ENCODE measurements at regions not wholly inside any gene's neighbourhood (a gene's known extent, or its start where the extent isn't known, plus 50 kb on each side); places are given as distances from the start of the nearest gene placed in this dataset.

DNA sequence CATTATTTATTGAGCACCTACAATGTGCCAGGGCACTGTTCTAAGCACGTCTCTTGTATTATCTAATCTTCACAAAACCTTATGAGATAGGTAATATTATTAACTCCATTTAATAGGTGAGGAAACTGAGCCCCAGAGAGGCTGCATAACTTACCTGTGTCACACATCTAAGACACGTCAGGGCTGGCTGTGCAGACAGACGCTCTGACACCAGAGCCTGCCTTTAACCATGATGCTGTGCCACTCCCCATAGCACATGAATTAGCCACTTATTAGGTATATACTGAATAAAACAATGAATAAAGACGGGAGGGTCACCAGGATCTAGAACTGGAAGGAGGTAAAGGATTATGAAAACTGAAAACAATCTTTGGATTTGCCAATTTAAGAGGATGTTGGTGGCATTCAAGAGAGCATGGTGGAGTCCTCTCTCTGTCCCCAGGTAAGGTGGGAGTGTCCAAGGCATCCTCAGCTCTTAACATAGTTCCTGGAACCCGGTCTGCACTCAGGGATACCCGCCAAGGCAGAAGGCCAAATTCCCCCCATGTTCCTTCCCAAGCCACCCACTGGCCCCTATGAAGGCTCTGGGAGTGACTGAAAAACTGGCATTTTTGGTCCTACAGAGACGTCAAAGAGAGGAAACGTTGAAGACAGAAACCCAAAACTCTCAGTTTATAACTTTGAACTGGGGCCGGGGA is 479.7 kb downstream of the FOXO1 start:
- TF ChIP-seq CTCF (conservative IDR thresholded peaks at IDR 0.05; ENCODE audit: low read depth in 2 of 2) (no peak), EZH2 (IDR thresholded peaks at IDR 0.05; ENCODE audit: low read depth, unreplicated experiment) (no peak), POLR2AphosphoS5 (IDR thresholded peaks at IDR 0.05; ENCODE audit: low read depth) (no peak), NANOG (IDR thresholded peaks at IDR 0.05; ENCODE audit: borderline replicate concordance) (no peak), EZH2phosphoT487 (IDR thresholded peaks at IDR 0.05; ENCODE audit: unreplicated experiment) (no peak), REST (IDR thresholded peaks at IDR 0.05; ENCODE audit: unreplicated experiment) (no peak)

Measured in GM23338 (cell line).